Left forelimb (tissue), 1 donor: ENCODE measurements at regions not wholly inside any gene's neighbourhood (a gene's known extent, or its start where the extent isn't known, plus 50 kb on each side); places are given as distances from the start of the nearest gene placed in this dataset.

Experiments used
- DNase-seq: peaks from one replicate; pipeline ENCODE4 v3.0.0-alpha.2; 2018; ENCODE audit warnings: low spot score

DNA sequence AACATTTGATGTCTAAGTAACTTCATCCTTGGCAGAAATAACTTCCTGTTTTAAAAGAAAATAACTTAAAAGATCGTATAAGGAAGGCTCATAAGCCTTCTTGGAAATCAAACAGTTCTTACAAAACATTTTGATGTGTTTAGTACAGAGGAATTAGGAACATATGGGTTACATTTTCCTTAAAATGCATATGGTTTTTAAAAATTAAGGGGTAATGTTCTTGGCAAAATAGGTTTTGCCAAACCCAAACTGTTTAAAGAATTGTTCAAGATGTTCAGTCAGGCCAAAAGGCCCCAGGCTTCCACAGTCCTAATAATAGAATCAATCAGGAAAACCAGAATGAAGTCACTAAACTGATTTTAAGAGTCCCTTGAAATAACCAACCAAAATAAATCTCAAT, 142.7 kb upstream of the SLC35B3 start:
- no peak for DNase-seq

DNA sequence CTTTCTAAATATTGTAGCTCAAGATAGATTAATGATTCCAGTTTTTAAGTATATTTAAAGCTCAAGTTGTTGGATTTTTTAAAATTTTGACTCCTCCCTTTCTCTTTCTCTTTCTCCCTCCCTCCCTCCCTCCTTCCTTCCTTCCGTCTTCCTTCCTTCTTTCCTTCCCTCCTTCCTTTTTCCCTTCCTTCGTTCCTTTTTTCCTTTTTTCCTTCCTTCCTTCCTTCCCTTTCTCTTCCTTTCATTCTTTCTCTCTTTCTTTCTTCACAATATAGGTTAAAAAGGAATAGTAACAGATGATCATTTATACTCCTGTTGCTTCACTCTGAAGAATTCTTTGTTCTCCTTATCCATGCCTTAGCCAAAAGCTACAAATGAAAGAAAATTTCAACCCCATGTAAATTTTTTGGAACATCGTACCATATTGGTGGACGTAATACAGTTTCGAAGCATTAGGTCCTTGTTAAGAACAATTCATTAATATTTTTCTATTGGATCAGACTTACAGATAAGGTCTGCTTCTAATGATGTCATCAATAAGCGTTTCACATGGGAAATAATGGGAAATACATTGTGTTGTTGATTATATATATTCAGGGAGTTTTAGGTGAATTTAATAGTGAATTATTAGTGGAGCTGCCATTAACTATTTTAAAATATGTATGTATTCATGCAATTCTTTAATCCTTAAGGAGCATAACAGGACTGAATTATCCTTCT, 139.6 kb upstream of the SLC35B3 start:
- DNase-seq: no peak

DNA sequence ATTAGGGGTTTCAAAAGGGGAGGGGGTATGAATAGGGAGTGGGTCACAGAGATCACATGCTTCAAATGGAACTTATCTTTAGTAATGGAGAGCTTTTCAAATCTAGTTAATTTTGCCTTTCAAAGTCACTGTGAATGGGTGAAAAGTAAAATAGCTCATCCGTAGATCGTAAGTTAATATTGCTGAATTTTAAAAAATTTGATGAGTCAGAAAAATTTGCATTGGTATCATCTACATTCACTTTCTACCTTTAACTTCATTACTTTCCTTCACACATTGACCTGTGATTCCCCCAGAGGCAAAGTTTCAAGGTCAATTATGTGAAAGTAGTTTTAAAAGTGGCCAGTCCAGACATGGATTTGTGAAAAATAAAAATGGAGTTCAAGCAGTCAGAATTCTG, 139.0 kb upstream of the SLC35B3 start:
- DNase-seq: no peak

DNA sequence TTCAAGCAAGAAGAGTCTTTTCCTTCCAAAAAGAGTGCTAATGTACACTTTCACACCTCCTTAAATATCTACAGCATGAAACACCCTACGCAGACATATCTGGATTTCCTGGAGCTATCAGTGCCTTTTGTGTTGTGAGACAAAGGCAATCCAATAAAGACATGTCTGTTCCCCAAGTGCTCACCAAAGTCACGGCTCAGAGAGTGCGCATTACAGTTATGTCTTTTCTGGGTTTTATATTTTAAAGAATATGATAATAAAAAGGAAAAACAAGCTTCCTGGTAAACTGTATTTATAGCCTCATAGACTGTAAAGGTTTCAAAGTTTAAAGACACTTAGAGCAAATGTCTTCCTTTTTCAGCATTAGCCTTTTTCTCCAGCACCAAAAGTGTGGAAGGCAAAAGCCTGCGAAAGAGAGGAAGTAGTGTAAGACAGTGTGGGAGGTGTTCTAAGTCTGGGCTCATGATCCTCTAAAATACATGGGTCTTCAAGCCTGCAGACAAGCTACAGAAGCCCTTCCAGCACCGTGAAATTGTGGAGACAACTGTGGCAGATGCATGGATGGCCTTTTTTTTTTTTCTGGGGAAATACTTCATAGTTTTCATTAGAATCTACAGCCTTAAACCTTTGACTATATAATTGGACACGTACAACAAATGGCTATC, 135.0 kb upstream of the SLC35B3 start:
- no peak for DNase-seq

- DNase-seq: no peak
Observed at GRCh38 chr6:8562125-8562524, 126.8 kb upstream of the SLC35B3 start.

- DNase-seq: no peak
Observed at GRCh38 chr6:8558953-8559352, 123.6 kb upstream of the SLC35B3 start.

GRCh38 chr6:8557014-8557748, 121.8 kb upstream of the SLC35B3 start:
- no peak for DNase-seq

DNA sequence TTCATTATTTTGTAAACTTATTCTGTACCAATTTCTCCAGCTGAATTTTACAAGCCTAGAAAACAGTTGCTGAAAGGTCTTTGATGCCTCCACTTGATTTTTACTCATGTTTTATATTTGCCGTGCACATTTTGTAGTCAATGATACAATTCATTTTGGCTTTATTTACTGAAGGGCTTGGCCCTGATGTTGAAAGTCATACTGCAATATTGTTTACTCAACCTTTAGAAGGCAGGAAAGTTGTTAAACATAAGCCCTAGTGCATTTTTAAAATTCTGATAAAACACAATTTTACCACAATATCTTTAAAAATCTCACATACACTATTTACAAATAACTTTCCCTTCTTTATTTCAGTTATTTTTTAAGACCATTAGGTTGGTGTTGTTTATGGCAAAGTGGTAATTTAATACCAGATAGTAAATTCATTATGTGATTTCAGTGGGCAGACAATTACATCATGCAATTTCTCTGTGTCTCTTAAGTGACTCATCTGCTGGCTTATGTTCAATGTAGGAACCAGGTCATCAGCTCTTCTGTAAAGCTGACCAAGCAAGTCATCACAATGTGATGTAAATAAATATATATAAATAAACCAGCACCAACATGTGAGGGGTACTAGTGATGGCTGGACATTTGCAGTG, 121.1 kb upstream of the SLC35B3 start:
- no peak for DNase-seq

GRCh38 chr6:8551993-8552392, 116.6 kb upstream of the SLC35B3 start:
- no peak for DNase-seq

GRCh38 chr6:8551386-8551785, 116.0 kb upstream of the SLC35B3 start:
- no peak for DNase-seq

DNA sequence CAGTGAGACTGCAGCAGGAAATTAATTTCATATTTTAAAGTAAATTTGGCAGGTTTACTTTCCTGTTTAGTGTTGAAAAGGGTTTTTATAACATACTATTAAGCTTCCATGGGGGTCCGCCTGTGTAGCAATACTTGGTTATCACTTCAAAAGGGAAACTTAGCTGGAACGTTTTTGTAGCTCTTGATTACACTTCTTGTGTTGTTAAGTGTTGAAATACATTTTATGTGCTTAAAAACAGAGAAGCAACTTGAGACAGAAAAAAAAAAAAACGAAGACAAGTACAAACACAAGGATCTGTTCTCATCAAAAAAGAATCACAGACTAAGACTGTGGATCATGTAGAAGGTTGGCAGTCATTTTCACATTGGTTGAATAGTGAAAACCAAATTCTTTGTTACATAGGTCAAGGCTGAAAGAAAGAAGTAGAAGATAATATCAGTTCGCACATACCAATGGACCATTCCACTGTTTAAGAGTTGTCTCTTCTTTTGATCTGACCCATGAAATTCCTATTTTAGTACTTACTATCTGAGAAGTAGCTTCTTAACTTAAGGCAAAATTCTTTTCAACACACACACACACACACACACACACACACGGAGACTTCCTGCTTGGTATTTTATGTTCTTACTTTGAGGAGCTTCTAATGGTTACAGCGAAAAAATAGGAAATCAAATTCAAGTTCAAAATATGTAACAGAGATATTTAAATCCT, 113.9 kb upstream of the SLC35B3 start:
- no peak for DNase-seq

DNA sequence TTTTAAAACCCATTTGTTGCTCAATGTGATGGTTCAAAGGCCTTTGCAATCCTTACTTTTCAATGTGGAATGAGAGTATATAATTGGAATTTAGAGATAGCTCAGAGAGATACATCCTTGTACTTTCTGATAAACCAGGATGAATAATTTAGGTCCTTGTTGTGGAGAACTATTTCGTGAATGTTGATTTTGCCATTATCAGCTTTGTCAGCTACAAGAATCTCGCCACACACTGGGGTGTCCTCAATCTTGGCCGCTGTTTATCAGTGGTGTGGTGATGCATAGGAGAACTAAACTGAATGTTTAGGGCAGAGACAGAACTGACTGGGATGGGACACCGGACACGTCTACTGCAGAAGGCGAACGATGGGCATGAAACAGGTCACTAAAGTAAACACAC, 111.2 kb upstream of the SLC35B3 start:
- DNase-seq: no peak

DNA sequence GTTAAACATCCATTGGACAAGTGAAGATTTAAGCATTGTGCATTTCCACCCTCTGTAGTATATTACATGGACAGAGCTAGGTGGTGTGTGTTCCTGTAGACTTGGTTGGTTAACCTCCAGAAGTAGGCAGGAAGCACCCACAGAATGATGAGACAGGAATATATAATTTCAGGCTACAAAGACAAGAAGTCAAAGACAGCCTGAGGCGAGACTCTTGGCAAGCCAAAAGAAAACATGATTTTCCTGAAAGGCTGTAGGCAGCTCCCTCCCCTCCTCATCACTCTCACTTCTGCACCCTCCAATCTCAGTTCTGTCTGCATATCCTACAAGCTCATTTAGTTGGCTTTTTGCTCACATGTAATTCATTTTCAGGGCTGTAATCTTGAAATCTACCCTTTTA, 110.0 kb upstream of the SLC35B3 start:
- no peak for DNase-seq

DNA sequence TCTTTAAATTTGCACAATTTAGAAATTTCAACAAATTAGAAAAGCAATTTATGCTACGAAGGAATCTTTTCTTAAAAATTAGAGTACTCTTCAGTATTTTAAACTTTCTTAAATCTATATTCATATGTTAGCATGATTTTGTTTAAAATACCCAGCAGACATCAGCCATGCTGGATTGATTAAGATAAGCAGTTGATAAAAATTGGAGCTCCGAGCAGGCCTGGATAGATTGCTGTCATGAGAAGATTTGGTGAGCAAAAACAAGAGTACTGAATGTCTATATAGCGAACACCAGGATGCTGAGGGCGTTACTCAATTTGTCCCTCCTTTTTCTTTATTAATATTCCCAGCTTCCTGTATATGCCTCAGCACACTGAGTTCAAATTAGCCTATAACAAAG, 108.4 kb upstream of the SLC35B3 start:
- no peak for DNase-seq

DNA sequence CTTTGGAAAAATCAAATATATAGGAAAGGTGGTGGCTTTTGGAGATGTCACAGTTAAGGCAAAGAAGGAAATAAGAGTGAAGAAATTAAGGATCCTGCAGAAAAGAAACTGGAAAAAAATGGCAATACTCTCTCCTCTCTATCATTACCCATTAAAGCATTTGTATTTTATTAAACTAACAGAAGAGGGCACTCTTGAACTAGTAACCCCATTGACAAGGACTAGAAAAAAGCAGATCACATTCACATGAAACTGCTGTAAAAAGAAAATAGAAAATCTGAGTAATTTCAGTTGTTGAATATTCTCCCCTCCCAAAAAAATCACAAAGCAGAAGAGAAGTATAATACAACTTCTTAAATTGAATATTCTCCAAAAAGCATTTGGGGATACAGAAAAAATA, 104.1 kb upstream of the SLC35B3 start:
- no peak for DNase-seq

DNA sequence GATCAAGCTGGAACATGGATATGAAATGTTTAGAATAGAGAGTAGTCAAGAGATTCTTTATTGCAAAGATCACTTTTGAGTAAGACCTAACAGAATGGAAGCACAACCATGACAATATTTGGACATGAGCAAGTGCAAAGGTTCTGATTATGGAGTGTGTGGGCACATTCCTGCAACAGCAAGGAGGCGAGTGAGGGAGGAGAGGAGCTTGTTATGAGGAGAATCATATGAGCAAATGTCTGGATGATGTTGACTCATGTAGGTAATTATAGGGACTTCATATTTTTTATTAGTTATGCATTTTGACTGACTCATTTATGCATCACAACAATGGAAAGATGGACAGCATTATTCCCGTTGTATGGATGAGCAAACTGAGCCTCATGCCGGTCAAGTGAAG, 100.8 kb upstream of the SLC35B3 start:
- DNase-seq: no peak

GRCh38 chr6:8535519-8535918, 100.2 kb upstream of the SLC35B3 start:
- DNase-seq: no peak

- no peak for DNase-seq
Observed at GRCh38 chr6:8530785-8531435, 95.6 kb upstream of the SLC35B3 start.

DNA sequence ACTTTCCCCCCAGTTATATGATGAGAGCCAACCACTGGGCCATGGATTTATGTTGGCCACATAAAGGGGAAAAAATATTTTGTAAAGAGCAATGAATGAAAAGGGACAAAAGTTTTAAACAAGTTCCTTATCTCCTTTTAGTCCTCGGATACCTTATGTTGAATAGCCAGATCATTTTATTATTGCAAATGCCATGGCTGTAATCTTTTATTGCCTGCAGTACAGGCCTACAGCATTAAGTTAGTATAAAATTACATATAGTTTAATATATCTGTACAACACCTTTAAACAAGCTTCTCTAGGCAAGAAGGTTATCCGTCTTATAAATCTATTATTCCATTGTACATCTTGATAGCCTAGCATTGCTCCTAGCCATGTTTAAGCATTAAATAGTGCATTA, 93.9 kb upstream of the SLC35B3 start:
- DNase-seq: no peak

DNA sequence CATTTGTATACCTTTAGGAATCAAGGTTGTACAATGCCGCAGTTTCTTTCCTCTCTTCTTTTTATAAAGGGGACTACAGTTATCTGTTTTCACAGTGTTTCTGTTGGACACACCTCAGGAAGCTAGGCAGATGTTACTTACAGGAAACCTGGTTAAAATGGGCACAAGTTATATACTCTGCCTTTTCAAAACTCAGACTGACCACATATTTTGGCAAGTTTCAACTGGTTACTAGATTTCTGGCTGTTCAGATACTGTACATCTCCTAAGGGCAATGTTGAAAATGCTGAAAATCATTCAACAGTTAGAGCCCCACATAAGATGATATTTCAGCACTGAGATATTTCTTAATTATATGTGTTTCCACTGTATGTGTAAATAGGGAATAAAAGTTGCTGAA, 92.5 kb upstream of the SLC35B3 start:
- DNase-seq: no peak

DNA sequence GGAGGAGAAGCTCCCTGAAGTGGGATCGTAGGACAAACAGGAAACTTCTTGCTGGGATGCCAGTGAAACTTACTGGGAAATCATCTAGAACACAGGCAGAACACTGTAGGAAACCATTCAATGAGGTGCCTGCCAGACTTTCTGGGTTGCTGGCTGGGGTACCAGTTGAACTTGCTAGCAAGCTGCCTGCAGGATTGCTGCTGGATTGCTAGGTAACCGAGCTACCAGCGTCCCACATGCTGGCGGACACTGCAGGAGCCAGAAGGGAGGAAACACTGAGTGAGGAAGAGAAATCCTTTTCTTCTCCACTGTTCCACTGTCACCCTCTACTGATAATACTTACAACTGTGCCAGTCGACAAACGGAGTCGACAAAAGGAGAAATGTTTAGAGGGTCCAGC, 91.3 kb upstream of the SLC35B3 start:
- no peak for DNase-seq

DNA sequence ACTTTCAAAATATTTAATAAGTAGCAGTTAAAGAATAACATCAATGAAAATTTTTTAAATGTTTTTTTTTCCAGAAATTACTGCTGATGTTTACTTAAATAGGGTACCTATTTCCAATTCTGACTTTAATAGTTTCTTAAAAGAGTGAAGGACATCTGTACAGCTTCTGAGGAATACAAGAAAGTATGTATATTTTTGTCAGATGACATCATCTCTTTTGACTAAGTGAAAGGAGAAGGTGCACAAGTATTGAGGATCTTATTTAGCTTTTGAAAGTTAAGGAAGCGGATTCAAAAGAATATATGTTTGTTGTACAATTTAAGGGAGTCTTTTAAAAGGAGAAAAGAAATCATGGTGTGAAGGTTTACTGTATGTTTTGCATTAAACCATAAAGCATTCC, 90.0 kb upstream of the SLC35B3 start:
- no peak for DNase-seq
